HG02759 (cell line): ENCODE measurements at regions not wholly inside any gene's neighbourhood (a gene's known extent, or its start where the extent isn't known, plus 50 kb on each side); places are given as distances from the start of the nearest gene placed in this dataset.
"Not testable (repeated sequence)": the region's sequence is repeated elsewhere in the genome, so short reads cannot be mapped to it uniquely, and the experiment has no call there.

Experiments
- ATAC-seq: cut with Tn5 transposase; IDR thresholded peaks from one replicate; pipeline ENCODE4 v1.9.1; 2021; ENCODE audit warnings: mild to moderate bottlenecking, moderate library complexity; ENCODE audit not compliant: unreplicated experiment

DNA sequence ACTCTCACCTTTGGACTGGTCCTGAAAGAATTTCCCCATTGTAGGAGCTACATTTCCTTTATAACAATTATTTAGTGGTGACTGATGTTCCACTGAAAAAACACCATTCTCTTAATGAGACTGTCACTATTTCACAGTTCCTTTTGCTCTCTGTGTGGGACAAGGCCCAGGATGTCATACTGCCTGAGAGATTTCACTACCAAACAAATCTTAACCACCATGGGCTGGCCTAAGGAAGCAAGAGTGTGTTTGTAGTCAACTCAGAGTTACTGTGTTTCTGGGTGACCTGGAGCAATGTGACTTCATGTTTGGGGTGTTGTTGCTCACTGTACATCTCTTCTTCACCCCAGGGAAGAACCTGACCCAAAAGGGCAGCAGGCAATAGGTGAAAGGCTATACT lies 50.1 kb upstream of the ZNF608 start:
- peak; percentile 37 for ATAC-seq

DNA sequence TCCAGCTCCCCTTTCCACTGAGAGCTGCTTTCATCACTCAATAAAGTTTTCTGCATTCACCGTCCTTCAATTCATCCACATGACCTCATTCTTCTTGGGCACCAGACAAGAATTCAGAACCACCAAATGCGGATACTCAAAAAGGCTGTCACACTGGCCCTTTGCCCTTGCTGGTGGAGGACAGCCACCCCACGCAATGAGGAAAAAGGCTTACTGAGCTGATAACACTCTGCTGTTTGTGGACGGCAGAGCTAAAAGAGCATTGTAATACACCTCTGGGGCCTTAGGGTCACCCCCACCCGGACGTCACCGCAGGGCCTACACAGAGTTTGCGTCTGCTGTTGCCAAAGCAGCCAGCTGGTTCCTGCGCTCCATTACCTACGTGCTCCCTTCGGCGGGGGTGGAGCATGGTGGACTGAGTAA lies 51.2 kb upstream of the ZNF608 start:
- no peak for ATAC-seq

- no peak for ATAC-seq
These were observed 52.5 kb upstream of the ZNF608 start for GRCh38 chr5:124798890-124799289.

DNA sequence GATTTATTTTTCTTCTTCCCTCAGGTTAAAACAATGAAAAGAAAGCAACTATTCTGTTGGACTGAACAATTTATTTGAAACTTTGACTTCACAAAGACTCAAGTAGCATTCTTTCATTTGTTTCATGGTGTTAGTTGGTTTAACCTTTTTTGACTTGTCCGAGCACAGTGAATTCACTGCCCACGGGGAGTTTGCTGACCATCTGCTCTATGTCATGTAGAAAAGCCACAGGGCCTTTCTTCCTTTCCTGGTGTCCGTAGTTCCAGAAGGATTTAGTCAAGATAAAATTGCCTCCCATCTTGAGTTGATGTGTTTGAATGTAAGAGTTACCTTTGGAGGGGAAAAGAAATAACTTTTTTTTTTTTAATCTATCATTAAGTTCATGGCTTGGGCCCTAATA lies 55.1 kb upstream of the ZNF608 start:
- ATAC-seq = no peak

DNA sequence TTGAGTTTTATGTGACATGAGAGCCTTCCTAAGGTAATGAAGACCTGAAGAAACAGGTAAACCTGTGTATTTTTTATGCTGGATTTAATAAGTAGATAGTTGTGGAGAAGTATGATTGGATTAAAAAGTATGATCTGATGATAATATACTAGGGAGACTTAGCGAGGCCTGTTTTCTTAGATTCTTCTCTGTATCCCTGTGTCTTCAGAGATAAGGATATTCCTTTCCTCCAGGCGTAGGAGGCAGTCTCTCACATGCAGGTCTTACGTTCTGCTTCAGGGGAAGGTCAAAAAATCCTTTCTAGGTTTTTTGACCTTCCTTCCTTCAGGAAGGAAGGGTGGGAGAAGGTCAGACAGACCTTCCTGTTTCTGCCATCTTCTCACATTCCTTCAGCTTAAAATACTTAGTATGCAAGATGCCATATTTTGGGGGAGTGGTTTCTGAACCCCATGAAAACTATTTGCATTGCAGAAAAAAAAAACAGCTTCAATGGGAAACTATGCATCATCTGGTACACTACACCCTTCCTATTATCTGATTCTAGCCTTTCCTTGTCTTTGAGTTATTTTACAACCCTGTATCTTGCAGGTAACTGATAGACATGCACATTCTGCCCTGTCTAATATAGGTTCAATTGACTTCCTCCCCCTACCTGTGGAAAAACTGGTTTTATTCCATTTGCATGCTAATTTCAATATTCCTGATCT lies 57.3 kb upstream of the ZNF608 start:
- ATAC-seq = no peak

DNA sequence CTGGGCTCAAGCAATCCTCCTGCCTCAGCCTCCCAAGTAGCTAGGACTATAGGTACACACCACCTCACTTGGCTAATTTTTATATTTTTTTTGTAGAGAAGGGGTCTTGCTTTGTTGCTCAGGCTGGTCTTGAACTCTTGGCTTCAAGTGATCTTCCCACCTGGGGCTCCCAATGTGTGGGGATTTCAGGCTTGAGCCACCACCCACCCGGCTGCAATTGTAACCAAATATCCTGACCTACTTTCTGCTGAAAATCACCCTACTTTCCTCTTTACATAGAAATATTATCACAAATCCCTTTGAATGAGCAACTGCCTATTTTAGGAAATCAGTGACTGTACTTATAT lies 59.6 kb upstream of the ZNF608 start:
- ATAC-seq = no peak

GRCh38 chr5:124806373-124807077 lies 60.1 kb upstream of the ZNF608 start:
- no peak for ATAC-seq

GRCh38 chr5:124808842-124809268 lies 62.4 kb upstream of the ZNF608 start:
- no peak for ATAC-seq

DNA sequence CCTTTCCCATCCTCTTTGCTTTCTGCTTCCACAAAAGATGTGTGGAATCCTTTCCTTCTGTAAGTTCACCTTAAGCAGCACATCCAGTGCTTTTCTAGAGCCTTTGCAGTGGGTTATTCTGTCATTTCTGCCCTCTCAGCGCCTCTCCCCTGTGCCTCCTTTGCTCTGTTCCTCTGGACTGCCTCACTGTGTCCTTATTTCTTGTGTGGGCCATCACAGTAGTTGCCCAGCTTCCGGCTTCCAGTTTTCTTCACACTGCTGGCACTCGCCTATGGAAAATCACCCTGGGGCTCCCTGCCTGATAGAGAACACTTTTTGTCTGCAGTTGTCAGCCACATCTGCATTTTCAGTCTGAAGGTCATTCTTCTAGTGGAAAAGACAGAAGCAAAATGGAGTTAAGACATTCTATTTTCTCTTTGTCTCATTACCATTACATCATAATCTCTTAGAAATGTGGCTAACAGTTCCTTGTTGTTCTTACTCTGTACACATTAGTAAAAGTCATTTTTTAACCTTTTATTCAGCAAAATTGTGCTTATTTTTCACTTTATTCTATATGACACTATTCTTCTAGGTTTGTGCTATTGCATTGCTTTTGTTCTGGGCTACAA lies 64.1 kb upstream of the ZNF608 start:
- ATAC-seq = no peak

DNA sequence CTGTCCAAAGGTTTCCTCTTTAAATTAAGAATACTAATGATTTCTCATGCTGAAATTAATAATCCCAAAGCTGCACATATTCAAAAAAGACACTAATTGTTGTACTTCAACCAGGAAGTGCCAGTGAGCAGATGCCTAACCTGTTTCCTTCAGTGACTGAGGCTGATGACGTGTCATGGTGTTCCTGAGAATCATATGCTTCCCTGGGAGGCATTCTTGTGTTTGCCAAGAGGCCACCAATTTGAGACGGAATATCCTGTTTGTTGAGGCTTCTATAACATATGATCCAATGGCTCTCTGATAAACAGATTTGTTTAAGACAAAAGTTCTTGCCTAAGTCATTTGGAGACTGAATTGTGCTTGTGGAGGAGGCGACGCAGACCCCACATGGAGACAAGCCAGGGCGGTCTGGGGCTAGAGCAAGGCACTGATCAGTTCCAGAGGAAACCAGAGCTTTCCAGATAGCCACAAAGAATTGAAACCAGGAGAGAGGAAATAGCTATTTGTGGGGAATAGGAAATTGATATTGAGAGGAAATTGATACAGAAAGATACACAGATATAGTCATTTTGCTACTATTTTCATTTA lies 66.4 kb upstream of the ZNF608 start:
- ATAC-seq = no peak

DNA sequence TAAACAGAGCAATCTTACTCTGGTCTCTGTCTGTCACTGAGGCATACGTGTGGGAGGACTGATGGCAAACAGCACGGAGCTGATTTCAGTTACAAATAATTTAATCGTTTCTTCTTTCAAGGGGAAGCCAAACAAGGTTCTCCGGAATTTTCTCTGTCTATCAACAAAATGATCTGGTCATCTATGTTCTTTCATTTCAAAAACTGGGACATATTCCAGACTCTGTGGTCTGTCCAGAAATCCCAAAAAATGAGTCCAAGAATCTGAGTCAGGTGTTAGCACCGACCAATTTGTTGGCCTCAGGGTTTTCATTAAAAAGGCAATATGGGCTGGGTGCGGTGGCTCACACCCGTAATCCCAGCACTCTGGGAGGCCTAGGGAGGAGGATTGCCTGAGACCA lies 69.9 kb upstream of the ZNF608 start:
- no peak for ATAC-seq

- ATAC-seq = no peak
These were observed 72.8 kb upstream of the ZNF608 start for GRCh38 chr5:124819201-124819600.

DNA sequence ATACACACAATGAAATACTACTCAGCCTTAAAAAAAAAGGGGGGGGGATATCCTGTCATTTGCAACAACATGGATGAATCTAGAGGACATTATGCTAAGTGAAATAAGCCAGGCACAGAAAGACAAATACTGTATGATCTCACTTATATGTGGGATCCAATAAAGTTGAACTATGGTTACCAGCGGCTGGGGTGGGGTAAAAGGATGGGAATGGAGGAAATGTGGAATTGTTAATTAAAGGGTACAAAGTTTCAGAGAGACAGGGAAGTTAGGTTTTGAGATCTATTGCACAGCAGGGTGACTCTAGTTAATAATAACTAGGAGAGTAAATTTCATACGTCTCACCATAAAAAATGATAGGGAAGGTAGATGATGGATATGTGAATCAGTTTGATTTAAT lies 76.2 kb upstream of the ZNF608 start:
- ATAC-seq = no peak

- no peak for ATAC-seq
These were observed 76.9 kb upstream of the ZNF608 start for GRCh38 chr5:124823380-124823779.

- ATAC-seq = no peak
These were observed 78.3 kb upstream of the ZNF608 start for GRCh38 chr5:124824637-124825158.

- ATAC-seq = peak; percentile 89
These were observed 79.0 kb upstream of the ZNF608 start for GRCh38 chr5:124825250-124825982.

GRCh38 chr5:124825983-124826337 lies 79.5 kb upstream of the ZNF608 start:
- ATAC-seq = peak; percentile 14

DNA sequence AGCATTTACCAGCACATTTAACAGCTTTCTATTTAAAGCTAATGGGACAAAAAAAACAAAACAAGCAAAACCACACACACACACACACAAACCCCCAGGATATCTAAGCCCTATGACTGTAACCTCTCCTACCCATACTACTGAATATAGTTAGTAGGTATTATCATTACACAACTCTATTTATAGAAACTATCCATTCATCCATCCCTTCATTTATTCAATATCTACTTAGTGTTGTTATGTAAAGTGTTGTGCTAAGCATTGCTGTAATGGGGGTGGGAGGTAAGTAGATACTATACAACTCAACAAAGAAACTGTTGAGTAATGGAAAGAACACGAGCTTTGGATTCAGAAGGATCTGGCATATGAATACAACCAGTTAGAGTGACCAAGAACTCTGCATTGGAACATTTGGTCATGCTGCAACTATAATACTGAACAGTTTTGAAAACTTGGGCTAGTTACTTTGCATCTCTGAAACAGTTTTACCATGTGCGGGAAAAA lies 82.3 kb upstream of the ZNF608 start:
- no peak for ATAC-seq

- ATAC-seq = no peak
These were observed 85.3 kb upstream of the ZNF608 start for GRCh38 chr5:124831687-124832240.

- ATAC-seq = no peak
These were observed 86.1 kb upstream of the ZNF608 start for GRCh38 chr5:124832510-124832909.

GRCh38 chr5:124836314-124836713 lies 89.9 kb upstream of the ZNF608 start:
- not testable (repeated sequence) for ATAC-seq
